ENCODE measurements at regions not wholly inside any gene's neighbourhood (a gene's known extent, or its start where the extent isn't known, plus 50 kb on each side); places are given as distances from the start of the nearest gene placed in this dataset.

DNA sequence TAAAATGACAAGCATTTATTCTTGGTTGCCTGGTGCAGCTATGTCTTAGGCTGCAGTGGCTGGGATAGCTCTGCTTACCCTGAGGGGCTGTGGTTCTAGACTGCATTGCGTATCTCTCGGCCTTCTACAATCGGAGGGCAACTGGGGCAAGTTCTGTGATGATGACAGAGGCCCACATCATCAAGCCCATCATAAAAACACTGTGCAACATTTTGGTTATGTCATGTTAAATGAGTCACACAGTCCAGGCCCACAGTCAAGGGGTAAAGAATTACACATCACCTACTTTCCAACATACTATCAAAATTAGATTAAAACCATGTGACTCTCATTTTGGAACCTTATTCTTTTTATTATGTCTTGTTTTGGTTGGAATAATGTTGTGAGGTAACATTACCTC lies 120.2 kb upstream of the GUCY1A1 start:
- TF ChIP-seq EP300 (IDR thresholded peaks at IDR 0.05) (no peak), CTCF (IDR thresholded peaks at IDR 0.05) (no peak), POLR2A (IDR thresholded peaks at IDR 0.05) (no peak), POLR2AphosphoS5 (IDR thresholded peaks at IDR 0.05) (no peak)
